Thymus (tissue), 11 donors: ENCODE measurements at regions not wholly inside any gene's neighbourhood (a gene's known extent, or its start where the extent isn't known, plus 50 kb on each side); places are given as distances from the start of the nearest gene placed in this dataset.
"Not testable (repeated sequence)": the region's sequence is repeated elsewhere in the genome, so short reads cannot be mapped to it uniquely, and the experiment has no call there.

Source experiments
- DNase-seq, 9 donors: peaks; one replicate each; pipeline ENCODE4 v3.0.0-alpha.2; 2013; ENCODE audit warnings: low spot score in 9 of 9, low read depth in 6 of 9, missing footprints in 1 of 9
- H3K27ac ChIP-seq, 2 donors: one replicate each; pipeline ENCODE4 v1.5.1; 2013; ENCODE audit warnings: control low read depth in 1 of 2, low read depth in 1 of 2, low read length in 1 of 2, mild to moderate bottlenecking in 1 of 2, moderate library complexity in 1 of 2
- H3K27me3 ChIP-seq, 2 donors: one replicate each; pipeline ENCODE4 v1.5.1; 2013; ENCODE audit warnings: low read length in 1 of 2; ENCODE audit not compliant: control insufficient read depth in 2 of 2, insufficient read depth in 1 of 2
- H3K36me3 ChIP-seq, 2 donors: one replicate each; pipeline ENCODE4 v1.5.1; 2013; ENCODE audit warnings: low read length in 1 of 2, mild to moderate bottlenecking in 1 of 2, moderate library complexity in 1 of 2; ENCODE audit not compliant: control insufficient read depth in 2 of 2, insufficient read depth in 2 of 2
- H3K4me1 ChIP-seq, 2 donors: one replicate each; pipeline ENCODE4 v1.5.1; 2013; ENCODE audit warnings: low read length in 2 of 2; ENCODE audit not compliant: control insufficient read depth in 2 of 2, insufficient read depth in 2 of 2
- H3K4me3 ChIP-seq, 2 donors: one replicate each; pipeline ENCODE4 v1.5.1; 2013; ENCODE audit warnings: low read length in 2 of 2, control low read depth in 1 of 2, mild to moderate bottlenecking in 1 of 2
- H3K9me3 ChIP-seq, 2 donors: one replicate each; pipeline ENCODE4 v1.5.1; 2013; ENCODE audit warnings: low read length in 1 of 2, mild to moderate bottlenecking in 1 of 2; ENCODE audit not compliant: control insufficient read depth in 2 of 2, insufficient read depth in 1 of 2
- WGBS: extraction: QIAGEN DNeasy Blood & Tissue Kit; methylation state at CpG from one replicate; pipeline ENCODE4 v1.1.7; 2013; 5-methylcytosine and 5-hydroxymethylcytosine counted together
- donor health status: healthy.

DNA sequence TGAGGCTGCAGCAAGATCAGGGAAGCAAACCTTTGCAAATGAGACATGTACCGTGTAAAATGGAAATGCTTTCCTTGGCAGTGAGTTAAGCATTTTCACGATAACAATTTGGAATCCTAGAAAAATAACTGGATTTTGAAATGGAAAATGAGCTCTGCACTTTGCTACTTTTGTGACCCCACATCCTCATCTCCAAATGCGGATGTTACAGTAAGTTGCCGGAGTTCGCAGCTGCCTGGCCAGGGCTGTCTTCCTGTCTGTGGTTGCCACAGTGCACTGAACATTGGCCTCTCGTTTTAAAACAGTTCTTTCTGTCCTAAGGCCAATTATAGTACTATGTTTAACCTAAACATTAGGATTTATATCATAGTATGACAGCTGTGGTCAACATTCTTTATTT, 136.2 kb upstream of the FZD8 start:
- H3K4me1 ChIP-seq: no peaks in the 10 kb centered on the region
- H3K4me3 ChIP-seq: no peak overlapping the region
- 10% methylated on average over 6 of the region's 6 CpGs for WGBS
- H3K27me3 ChIP-seq: no peaks in the 10 kb centered on the region
- H3K27ac ChIP-seq: no peak overlapping the region
- DNase-seq: peak in 1 of 9 donors; percentile 3
- no peaks in the 10 kb centered on the region for H3K36me3 ChIP-seq
- H3K9me3 ChIP-seq: no peaks in the 10 kb centered on the region

DNA sequence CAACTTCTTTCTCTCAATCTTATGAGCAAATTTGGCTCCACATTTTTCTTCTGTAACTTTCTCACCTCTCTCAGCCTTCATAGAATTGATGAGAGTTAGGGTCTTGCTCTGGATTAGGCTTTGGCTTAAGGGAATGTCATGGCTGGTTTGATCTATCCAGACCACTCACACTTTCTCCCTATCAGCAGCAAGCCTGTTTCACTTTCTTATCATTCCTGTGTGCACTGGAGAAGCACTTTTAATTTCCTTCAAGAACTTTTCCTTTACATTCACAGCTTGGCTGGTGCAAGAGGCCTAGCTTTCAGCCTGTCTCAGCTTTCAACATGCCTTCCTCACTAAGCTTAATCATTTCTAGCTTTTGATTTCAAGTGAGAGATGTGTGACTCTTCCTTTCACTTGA, 134.5 kb upstream of the FZD8 start:
- not testable (repeated sequence) for H3K4me3 ChIP-seq, H3K4me1 ChIP-seq, H3K27me3 ChIP-seq, DNase-seq, H3K36me3 ChIP-seq, H3K9me3 ChIP-seq, H3K27ac ChIP-seq

DNA sequence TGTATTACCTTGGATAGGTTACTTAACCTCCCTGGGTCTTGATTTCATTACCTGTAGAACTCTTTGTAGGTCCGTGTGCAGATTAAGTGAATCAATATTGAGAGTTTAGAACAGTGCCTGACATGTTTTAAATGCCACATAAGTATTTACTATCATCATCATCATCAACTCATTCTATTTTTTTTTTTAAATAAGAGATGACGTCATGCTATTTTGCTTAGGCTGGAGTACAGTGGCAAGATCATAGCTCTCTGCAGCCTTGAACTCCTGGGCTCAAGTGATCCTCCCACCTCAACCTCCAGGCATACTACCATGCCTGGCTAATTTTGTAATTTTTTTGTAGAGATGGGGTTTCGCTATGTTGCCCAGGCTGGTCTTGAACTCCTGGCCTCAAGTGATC, 132.0 kb upstream of the FZD8 start:
- Histone ChIP-seq H3K27ac (no peak overlapping the region), H3K4me1 (no peaks in the 10 kb centered on the region), H3K36me3 (no peaks in the 10 kb centered on the region), H3K27me3 (no peaks in the 10 kb centered on the region), H3K9me3 (no peaks in the 10 kb centered on the region), H3K4me3 (no peak overlapping the region)
- no peak for DNase-seq
- 95% methylated on average over 3 of the region's 3 CpGs for WGBS

DNA sequence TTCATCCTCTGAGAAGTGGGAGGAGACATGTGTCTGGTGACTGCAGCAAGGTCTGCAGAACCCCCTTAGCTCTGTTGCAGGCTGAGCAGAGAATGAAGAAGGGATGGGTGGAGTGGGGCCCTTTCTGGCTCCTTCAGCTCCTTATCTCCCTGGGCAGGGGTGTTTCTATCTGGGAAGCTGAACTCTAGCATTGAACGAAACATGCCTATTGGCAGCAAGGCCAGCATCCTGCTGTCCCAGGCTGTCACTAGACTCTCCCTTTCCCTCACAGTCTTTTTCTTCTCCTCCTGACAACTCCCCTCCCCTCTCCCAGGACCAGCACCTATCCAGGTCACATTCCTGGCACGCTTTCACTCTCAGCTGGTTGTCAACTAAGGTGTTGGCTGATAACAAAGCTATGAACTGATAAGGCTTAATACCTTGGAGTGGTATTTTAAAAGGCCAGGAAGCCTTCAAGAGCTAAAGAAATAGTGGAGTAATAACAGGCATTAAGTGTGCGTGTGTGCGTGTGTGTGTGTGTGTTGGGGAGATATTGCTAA, 128.8 kb upstream of the FZD8 start:
- 80% methylated on average over 4 of the region's 4 CpGs for WGBS
- DNase-seq: no peak
- Histone ChIP-seq H3K27me3 (no peaks in the 10 kb centered on the region), H3K4me3 (no peak overlapping the region), H3K27ac (no peak overlapping the region), H3K4me1 (no peaks in the 10 kb centered on the region), H3K9me3 (no peaks in the 10 kb centered on the region), H3K36me3 (no peaks in the 10 kb centered on the region)

DNA sequence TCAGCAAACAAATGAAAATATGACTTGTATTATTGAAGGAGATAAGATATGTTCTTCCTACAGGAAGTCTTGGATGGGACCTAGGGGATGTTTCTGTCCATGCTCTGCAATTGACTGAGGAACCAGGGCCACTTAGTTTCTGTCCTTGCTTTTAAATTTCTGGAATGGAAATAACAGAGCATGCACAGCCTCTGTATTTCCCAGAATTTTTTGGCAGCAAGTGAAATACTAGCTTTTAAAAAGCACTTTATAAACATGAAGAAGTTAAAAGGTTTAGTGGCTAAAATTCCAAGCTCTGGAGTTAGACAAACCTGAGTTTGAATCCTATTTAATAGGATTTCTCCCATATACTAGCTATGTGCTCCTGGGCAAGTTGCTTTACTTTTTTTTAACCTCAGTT, 127.7 kb upstream of the FZD8 start:
- no peaks in the 10 kb centered on the region for H3K27me3 ChIP-seq
- no peaks in the 10 kb centered on the region for H3K9me3 ChIP-seq
- H3K36me3 ChIP-seq: no peaks in the 10 kb centered on the region
- H3K27ac ChIP-seq: no peak overlapping the region
- no peak for DNase-seq
- H3K4me1 ChIP-seq: no peaks in the 10 kb centered on the region
- H3K4me3 ChIP-seq: no peak overlapping the region

DNA sequence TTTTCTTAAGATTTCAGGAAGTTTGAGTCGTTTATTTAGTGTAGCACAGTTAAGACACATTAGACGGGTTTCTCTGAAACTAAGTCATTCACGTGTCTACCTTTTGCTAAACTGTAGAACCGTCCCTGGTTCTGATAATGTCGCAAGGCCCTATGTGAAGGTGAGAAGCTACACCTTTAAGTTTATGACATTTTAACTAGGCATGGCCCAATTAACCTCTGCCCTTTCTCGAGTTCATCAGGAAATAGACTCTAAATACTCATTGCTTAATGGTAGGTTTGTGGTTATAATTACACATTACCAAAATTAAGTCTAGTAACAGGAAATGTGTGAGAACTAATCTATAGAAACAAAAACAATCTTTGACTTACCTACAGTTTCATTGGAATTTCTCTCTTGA, 126.6 kb upstream of the FZD8 start:
- no peaks in the 10 kb centered on the region for H3K36me3 ChIP-seq
- H3K27ac ChIP-seq: no peak overlapping the region
- no peak for DNase-seq
- H3K4me1 ChIP-seq: no peaks in the 10 kb centered on the region
- H3K9me3 ChIP-seq: no peaks in the 10 kb centered on the region
- no peak overlapping the region for H3K4me3 ChIP-seq
- 79% methylated on average over 6 of the region's 6 CpGs for WGBS
- no peaks in the 10 kb centered on the region for H3K27me3 ChIP-seq

DNA sequence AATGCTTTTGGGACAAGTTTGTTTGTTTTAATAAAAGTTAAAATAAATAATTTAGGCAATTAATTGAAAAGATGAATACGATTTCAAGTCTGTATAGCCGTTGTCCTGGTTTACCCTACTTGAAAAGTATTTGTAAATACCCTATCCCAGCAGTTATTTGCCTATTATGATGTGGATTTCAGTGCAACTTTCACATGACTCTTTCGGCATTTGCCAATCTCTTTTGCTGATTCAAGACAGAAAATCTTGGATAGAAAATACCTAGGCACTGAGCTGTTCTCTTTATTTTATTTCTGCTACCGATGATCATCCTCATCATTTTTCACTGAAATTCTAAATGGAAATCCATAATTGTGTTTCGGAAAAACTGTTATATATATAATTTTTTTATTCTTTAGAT, 125.9 kb upstream of the FZD8 start:
- H3K36me3 ChIP-seq: no peaks in the 10 kb centered on the region
- H3K4me3 ChIP-seq: no peak overlapping the region
- WGBS: 93% methylated on average over 5 of the region's 5 CpGs
- no peak for DNase-seq
- no peak overlapping the region for H3K27ac ChIP-seq
- H3K27me3 ChIP-seq: no peaks in the 10 kb centered on the region
- no peaks in the 10 kb centered on the region for H3K4me1 ChIP-seq
- H3K9me3 ChIP-seq: no peaks in the 10 kb centered on the region

DNA sequence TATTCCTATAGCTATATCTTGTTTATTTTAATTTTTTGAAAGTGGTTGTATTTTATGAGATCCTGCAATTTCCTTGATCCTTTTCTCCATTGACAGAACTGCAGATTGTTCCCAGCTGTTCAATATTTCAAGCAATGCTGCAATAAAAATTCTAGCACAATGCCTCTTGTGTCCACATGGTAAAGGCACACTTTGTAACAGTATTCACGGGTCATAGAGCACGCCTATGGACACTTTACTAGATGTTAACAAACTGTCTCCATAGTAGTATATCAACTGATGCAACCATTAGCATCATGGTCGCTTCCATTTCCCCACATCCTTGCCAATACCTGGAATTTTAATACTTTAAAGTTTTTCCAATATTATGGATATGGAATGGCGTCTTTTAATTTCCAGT, 123.9 kb upstream of the FZD8 start:
- Histone ChIP-seq H3K27me3 (no peaks in the 10 kb centered on the region), H3K36me3 (no peaks in the 10 kb centered on the region), H3K4me3 (no peak overlapping the region), H3K4me1 (no peaks in the 10 kb centered on the region), H3K27ac (no peak overlapping the region), H3K9me3 (no peaks in the 10 kb centered on the region)
- 96% methylated on average over 4 of the region's 4 CpGs for WGBS
- no peak for DNase-seq

DNA sequence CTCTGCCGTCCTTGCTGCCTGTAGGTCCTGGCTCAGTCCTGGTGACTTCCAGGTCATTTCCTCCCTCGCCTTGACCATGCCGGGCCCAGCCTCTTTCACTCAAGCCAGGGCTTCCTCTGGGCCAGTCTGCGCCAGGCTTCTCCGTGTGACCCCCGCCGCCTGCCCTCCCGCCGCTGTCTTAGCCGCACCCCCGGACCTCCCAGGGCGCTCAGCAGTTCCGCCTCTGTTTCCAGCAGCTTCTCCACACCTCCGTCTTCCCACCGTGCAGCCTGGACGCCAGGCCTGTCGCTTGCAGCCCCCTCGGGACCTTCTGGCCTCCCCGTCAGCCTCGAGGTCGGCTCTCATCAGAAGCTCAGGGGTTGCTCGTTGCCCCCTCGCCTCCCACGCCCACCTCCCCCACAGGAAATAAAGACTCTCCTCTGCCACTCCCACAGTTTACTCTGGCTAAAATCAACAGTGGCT, 123.0 kb upstream of the FZD8 start:
- no peaks in the 10 kb centered on the region for H3K9me3 ChIP-seq
- H3K36me3 ChIP-seq: no peaks in the 10 kb centered on the region
- H3K27me3 ChIP-seq: no peaks in the 10 kb centered on the region
- no peaks in the 10 kb centered on the region for H3K4me1 ChIP-seq
- WGBS: 22% methylated on average over 24 of the region's 24 CpGs
- H3K4me3 ChIP-seq: no peak overlapping the region
- DNase-seq: no peak
- no peak overlapping the region for H3K27ac ChIP-seq
